ENCODE measurements at regions not wholly inside any gene's neighbourhood (a gene's known extent, or its start where the extent isn't known, plus 50 kb on each side); places are given as distances from the start of the nearest gene placed in this dataset.

DNA sequence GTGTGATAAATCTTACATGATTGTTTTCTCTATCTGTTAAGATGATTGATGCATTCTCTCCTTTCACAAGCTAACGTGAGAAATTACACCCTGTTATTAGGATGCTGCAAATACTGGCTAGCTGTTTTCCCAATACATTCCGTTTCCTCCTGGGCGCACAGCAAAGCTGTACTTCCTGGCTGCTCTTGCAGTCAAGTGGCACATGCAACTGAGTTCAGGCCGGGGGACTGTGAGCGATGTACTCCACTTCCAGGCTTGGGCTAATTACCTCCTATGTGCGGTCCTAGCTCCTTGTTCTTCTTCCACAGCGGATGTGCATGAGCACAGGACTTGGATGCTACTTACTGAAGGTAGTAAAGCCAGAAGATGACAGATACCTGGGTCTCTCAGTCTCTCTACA lies 234.9 kb upstream of the SESN3 start:
- no peak overlapping the region for H3K4me2 ChIP-seq (replicated peaks; ENCODE audit: low read depth, low read length, poor library complexity, severe bottlenecking)
- no peaks in the 10 kb centered on the region for H3K9me3 Mint-ChIP-seq (ENCODE audit: insufficient read depth)
- ChIA-PET POLR2A (no interaction called here), CTCF (no interaction called here)
- H3K9ac ChIP-seq (ENCODE audit: low read length), result no peak overlapping the region
- TF ChIP-seq, protein P1, sequence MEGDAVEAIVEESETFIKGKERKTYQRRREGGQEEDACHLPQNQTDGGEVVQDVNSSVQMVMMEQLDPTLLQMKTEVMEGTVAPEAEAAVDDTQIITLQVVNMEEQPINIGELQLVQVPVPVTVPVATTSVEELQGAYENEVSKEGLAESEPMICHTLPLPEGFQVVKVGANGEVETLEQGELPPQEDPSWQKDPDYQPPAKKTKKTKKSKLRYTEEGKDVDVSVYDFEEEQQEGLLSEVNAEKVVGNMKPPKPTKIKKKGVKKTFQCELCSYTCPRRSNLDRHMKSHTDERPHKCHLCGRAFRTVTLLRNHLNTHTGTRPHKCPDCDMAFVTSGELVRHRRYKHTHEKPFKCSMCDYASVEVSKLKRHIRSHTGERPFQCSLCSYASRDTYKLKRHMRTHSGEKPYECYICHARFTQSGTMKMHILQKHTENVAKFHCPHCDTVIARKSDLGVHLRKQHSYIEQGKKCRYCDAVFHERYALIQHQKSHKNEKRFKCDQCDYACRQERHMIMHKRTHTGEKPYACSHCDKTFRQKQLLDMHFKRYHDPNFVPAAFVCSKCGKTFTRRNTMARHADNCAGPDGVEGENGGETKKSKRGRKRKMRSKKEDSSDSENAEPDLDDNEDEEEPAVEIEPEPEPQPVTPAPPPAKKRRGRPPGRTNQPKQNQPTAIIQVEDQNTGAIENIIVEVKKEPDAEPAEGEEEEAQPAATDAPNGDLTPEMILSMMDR (IDR thresholded peaks at IDR 0.05), result no peak
- no peak for TF ChIP-seq EZH2 (IDR thresholded peaks at IDR 0.05; ENCODE audit: borderline replicate concordance, insufficient read depth, low read depth, low read length, poor library complexity, severe bottlenecking)
- ATAC-seq (ENCODE audit: low read depth), result no peak
- no peak overlapping the region for H3K4me3 ChIP-seq (ENCODE audit: control extremely low read depth in 1 of 5, extremely low read depth in 1 of 5, insufficient read depth in 1 of 5, low read depth in 2 of 5, low read length in 4 of 5)
- no peaks in the 10 kb centered on the region for H3K27me3 ChIP-seq (replicated peaks in 1 of 4; ENCODE audit: control extremely low read depth in 1 of 4, control insufficient read depth in 3 of 4, insufficient read depth in 4 of 4, low read length in 3 of 4)
- no peak overlapping the region for H3K27ac ChIP-seq (ENCODE audit: low read length in 2 of 2)
- no peak for DNase-seq
- no peak overlapping the region for H2AFZ ChIP-seq (ENCODE audit: insufficient read depth, low read depth, low read length, poor library complexity, severe bottlenecking)
- 100% methylated on average over 5 of the region's 7 CpGs for WGBS (ENCODE audit: insufficient coverage)
- peaks cover 11 to 13% of the 10 kb centered on the region in 2 donors for H3K4me1 ChIP-seq (ENCODE audit: control insufficient read depth in 2 of 2, insufficient read depth in 2 of 2, low read length in 2 of 2)
- H3K79me2 ChIP-seq (ENCODE audit: control insufficient read depth, insufficient read depth, low read length), result no peaks in the 10 kb centered on the region
- peak overlapping the region; percentile 32 for H3K27ac Mint-ChIP-seq
- H3K27me3 Mint-ChIP-seq, result no peaks in the 10 kb centered on the region
- H3K9me3 ChIP-seq (ENCODE audit: control extremely low read depth in 1 of 3, control insufficient read depth in 2 of 3, insufficient read depth in 1 of 3, low read length in 2 of 3), result no peaks in the 10 kb centered on the region
- intact Hi-C loops (cut with micrococcal nuclease), result loop anchor here (10.0 kb wide), 1 partner anchor 109 kb away; no protein-coding TSS in a partner anchor
- H3K4me1 Mint-ChIP-seq, result peaks cover 16% of the 10 kb centered on the region
- H3K36me3 ChIP-seq (replicated peaks in 1 of 2; ENCODE audit: control extremely low read depth in 1 of 2, control insufficient read depth in 1 of 2, extremely low read depth in 1 of 2, insufficient read depth in 2 of 2, low read length in 1 of 2), result no peaks in the 10 kb centered on the region
- H3K4me3 Mint-ChIP-seq, result no peak overlapping the region
- no peaks in the 10 kb centered on the region for H4K20me1 ChIP-seq (ENCODE audit: control insufficient read depth, insufficient read depth, low read length, poor library complexity, severe bottlenecking)

DNA sequence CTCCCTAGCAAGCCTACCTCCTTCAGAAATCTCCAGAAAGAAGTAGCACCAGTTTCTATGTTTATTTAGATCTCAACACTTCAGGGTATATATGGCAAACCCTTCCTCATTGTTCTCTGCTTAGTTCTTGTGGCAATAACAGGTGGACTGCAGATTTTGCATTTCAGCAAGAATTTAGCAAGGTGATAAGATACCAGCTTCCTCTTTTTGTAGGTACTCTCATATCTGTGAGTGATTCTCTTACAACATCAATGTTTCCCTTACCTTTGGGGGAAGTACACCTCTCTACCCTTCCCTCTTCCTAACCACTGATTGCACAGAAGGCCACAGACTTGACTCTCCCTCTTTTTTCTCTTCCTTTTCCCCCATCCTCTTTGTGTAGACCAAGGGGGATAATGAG lies 230.9 kb upstream of the SESN3 start:
- H3K4me3 ChIP-seq (ENCODE audit: control extremely low read depth in 1 of 5, extremely low read depth in 1 of 5, insufficient read depth in 1 of 5, low read depth in 2 of 5, low read length in 4 of 5), result no peak overlapping the region
- intact Hi-C loops (cut with micrococcal nuclease), result loop anchor here (10.0 kb wide), 1 partner anchor 113 kb away; no protein-coding TSS in a partner anchor
- Mint-ChIP-seq H3K4me3 (peak overlapping the region; percentile 40), H3K9me3 (ENCODE audit: insufficient read depth) (no peaks in the 10 kb centered on the region), H3K27ac (peak overlapping the region; percentile 83), H3K27me3 (no peaks in the 10 kb centered on the region), H3K4me1 (peaks cover 16% of the 10 kb centered on the region)
- H3K27ac ChIP-seq (ENCODE audit: low read length in 2 of 2), result peak overlapping the region; percentile 32 to 46
- ChIA-PET POLR2A (interaction anchor here (1.0 kb wide), 1 partner anchor 230 kb away, joined by 4 read pairs; the partner anchor contains the start of gene SESN3), CTCF (interaction anchor here (0.6 to 2.3 kb wide), 4 partner anchors 15 to 244 kb away, joined by 3 to 7 read pairs (median 4); partner anchors contain the start of gene SESN3)
- DNase-seq (peak; percentile 64), ATAC-seq (ENCODE audit: low read depth) (peak; percentile 84)
- no peaks in the 10 kb centered on the region for H3K27me3 ChIP-seq (replicated peaks in 1 of 4; ENCODE audit: control extremely low read depth in 1 of 4, control insufficient read depth in 3 of 4, insufficient read depth in 4 of 4, low read length in 3 of 4)
- no peak overlapping the region for H2AFZ ChIP-seq (ENCODE audit: insufficient read depth, low read depth, low read length, poor library complexity, severe bottlenecking)
- no peak for TF ChIP-seq EZH2 (IDR thresholded peaks at IDR 0.05; ENCODE audit: borderline replicate concordance, insufficient read depth, low read depth, low read length, poor library complexity, severe bottlenecking)
- TF ChIP-seq, protein P1 (IDR thresholded peaks at IDR 0.05), result no peak
- peak overlapping the region; percentile 15 for H3K4me2 ChIP-seq (replicated peaks; ENCODE audit: low read depth, low read length, poor library complexity, severe bottlenecking)
- peaks cover 0 to 9% (median 0%) of the 10 kb centered on the region in 3 donors for H3K9me3 ChIP-seq (ENCODE audit: control extremely low read depth in 1 of 3, control insufficient read depth in 2 of 3, insufficient read depth in 1 of 3, low read length in 2 of 3)
- no peaks in the 10 kb centered on the region for H3K79me2 ChIP-seq (ENCODE audit: control insufficient read depth, insufficient read depth, low read length)
- H4K20me1 ChIP-seq (ENCODE audit: control insufficient read depth, insufficient read depth, low read length, poor library complexity, severe bottlenecking), result no peaks in the 10 kb centered on the region
- H3K4me1 ChIP-seq (ENCODE audit: control insufficient read depth in 2 of 2, insufficient read depth in 2 of 2, low read length in 2 of 2), result peaks cover 11 to 13% of the 10 kb centered on the region in 2 donors
- H3K36me3 ChIP-seq (replicated peaks in 1 of 2; ENCODE audit: control extremely low read depth in 1 of 2, control insufficient read depth in 1 of 2, extremely low read depth in 1 of 2, insufficient read depth in 2 of 2, low read length in 1 of 2), result no peaks in the 10 kb centered on the region
- no peak overlapping the region for H3K9ac ChIP-seq (ENCODE audit: low read length)

All from B cell (primary cell).